Upper lobe of left lung (tissue), 6 donors: ENCODE measurements at regions not wholly inside any gene's neighbourhood (a gene's known extent, or its start where the extent isn't known, plus 50 kb on each side); places are given as distances from the start of the nearest gene placed in this dataset.

ENCODE experiments used
- ATAC-seq, 2 donors: fragments of 200-7000 bp; cut with Tn5 transposase; one replicate each; pipeline ENCODE4 v1.9.1; 2022; ENCODE audit warnings: mild to moderate bottlenecking in 2 of 2, moderate library complexity in 2 of 2; ENCODE audit not compliant: low FRiP score in 2 of 2
- DNase-seq, 2 donors: peaks; one replicate each; pipeline ENCODE4 v3.0.0-alpha.2; 2019 to 2020
- H3K27ac ChIP-seq, 4 donors: fragments of 200-600 bp; sonication (generic); one replicate each; pipeline ENCODE4 v1.5.1; 2016 to 2019
- H3K27me3 ChIP-seq, 4 donors: fragments of 200-600 bp; sonication (generic); one replicate each; pipeline ENCODE4 v1.5.1; 2017 to 2019
- H3K36me3 ChIP-seq, 4 donors: fragments of 200-600 bp; sonication (generic); one replicate each; pipeline ENCODE4 v1.5.1; 2016 to 2019
- H3K4me1 ChIP-seq, 4 donors: fragments of 200-600 bp; sonication (generic); one replicate each; pipeline ENCODE4 v1.5.1; 2018 to 2019
- H3K4me3 ChIP-seq, 4 donors: fragments of 200-600 bp; sonication (generic); one replicate each; pipeline ENCODE4 v1.5.1; 2017 to 2019; ENCODE audit warnings: mild to moderate bottlenecking in 2 of 4, moderate library complexity in 1 of 4
- H3K9me3 ChIP-seq, 4 donors: fragments of 200-600 bp; sonication (generic); one replicate each; pipeline ENCODE4 v1.5.1; 2018 to 2019
- CTCF ChIP-seq, 6 experiments: fragments of 450-650 bp in 4 of 6; fragments of 200-600 bp in 2 of 6; sonication (generic) in 2 of 6; IDR thresholded peaks; one replicate each; pipeline ENCODE4 v1.5.1; 2016 to 2019; ENCODE audit warnings: antibody characterized with exemption in 6 of 6
- EP300 ChIP-seq, 4 donors: sonication (generic); formaldehyde crosslinking; IDR thresholded peaks; one replicate each; pipeline ENCODE4 v1.5.1; 2017; ENCODE audit warnings: antibody characterized with exemption in 4 of 4, control low read depth in 2 of 4
- POLR2A ChIP-seq, 4 donors: fragments of 450-650 bp; IDR thresholded peaks; one replicate each; pipeline ENCODE4 v1.5.1; 2016 to 2017; ENCODE audit warnings: antibody characterized with exemption in 4 of 4, mild to moderate bottlenecking in 2 of 4
- POLR2AphosphoS5 ChIP-seq, 2 donors: sonication (generic); formaldehyde crosslinking; IDR thresholded peaks; one replicate each; pipeline ENCODE4 v1.5.1; 2017; ENCODE audit warnings: antibody characterized with exemption in 2 of 2
- WGBS, 2 donors: methylation state at CpG; one replicate each; pipeline ENCODE4 v1.1.5; 2017 to 2018; 5-methylcytosine and 5-hydroxymethylcytosine counted together
- donor health status: DM: no; HTN: no; CAD: no; lungs with moderate emphysema.
- donor health status: DM: no; HTN: yes; CAD: no; lungs with severe emphysema.

- WGBS, 2 donors = 52 to 62% methylated on average over 3 of the region's 3 CpGs
- no peak for ATAC-seq
- TF ChIP-seq EP300 (IDR thresholded peaks at IDR 0.05) (no peak), CTCF (IDR thresholded peaks at IDR 0.05) (no peak)
Observed at GRCh38 chr14:97638864-97639263, 841.7 kb downstream of the VRK1 start.

GRCh38 chr14:97640031-97640430 lies 842.8 kb downstream of the VRK1 start:
- no peak for DNase-seq
- no peak for ATAC-seq
- Histone ChIP-seq H3K27me3 (no peaks in the 10 kb centered on the region), H3K27ac (peak overlapping the region in 1 of 4 donors; percentile 11), H3K9me3 (no peaks in the 10 kb centered on the region), H3K4me3 (no peak overlapping the region), H3K4me1 (no peaks in the 10 kb centered on the region), H3K36me3 (no peaks in the 10 kb centered on the region)
- TF ChIP-seq POLR2AphosphoS5 (IDR thresholded peaks at IDR 0.05) (no peak), EP300 (IDR thresholded peaks at IDR 0.05) (no peak), POLR2A (IDR thresholded peaks at IDR 0.05) (no peak), CTCF (IDR thresholded peaks at IDR 0.05) (no peak)
- 75 to 78% methylated on average over 5 of the region's 5 CpGs for WGBS, 2 donors

More at GRCh38 chr14:97638864-97639263, 841.7 kb downstream of the VRK1 start:
- peaks cover 0 to 7% (median 0%) of the 10 kb centered on the region in 4 donors for H3K4me1 ChIP-seq
- no peaks in the 10 kb centered on the region for H3K36me3 ChIP-seq
- peak overlapping the region in 1 of 4 donors; percentile 32 for H3K27ac ChIP-seq
- H3K27me3 ChIP-seq = no peaks in the 10 kb centered on the region
- DNase-seq = no peak
- no peak overlapping the region for H3K4me3 ChIP-seq
- H3K9me3 ChIP-seq = no peaks in the 10 kb centered on the region

GRCh38 chr14:97641827-97642226 lies 844.6 kb downstream of the VRK1 start:
- DNase-seq (no peak), ATAC-seq (peak in 1 of 2 donors; percentile 75)
- no peak overlapping the region for H3K4me3 ChIP-seq
- no peaks in the 10 kb centered on the region for H3K36me3 ChIP-seq
- TF ChIP-seq POLR2AphosphoS5 (IDR thresholded peaks at IDR 0.05) (no peak), POLR2A (IDR thresholded peaks at IDR 0.05) (no peak), EP300 (IDR thresholded peaks at IDR 0.05) (no peak), CTCF (IDR thresholded peaks at IDR 0.05) (no peak)
- H3K27me3 ChIP-seq = no peaks in the 10 kb centered on the region
- 66 to 77% methylated on average over 8 of the region's 8 CpGs for WGBS, 2 donors
- no peak overlapping the region for H3K27ac ChIP-seq
- H3K9me3 ChIP-seq = no peaks in the 10 kb centered on the region
- no peaks in the 10 kb centered on the region for H3K4me1 ChIP-seq

- no peaks in the 10 kb centered on the region for H3K9me3 ChIP-seq
- WGBS, 2 donors = 67 to 77% methylated on average over 3 of the region's 3 CpGs
- no peak overlapping the region for H3K27ac ChIP-seq
- no peak for DNase-seq
- TF ChIP-seq CTCF (IDR thresholded peaks at IDR 0.05) (no peak), POLR2AphosphoS5 (IDR thresholded peaks at IDR 0.05) (no peak)
- no peak for ATAC-seq
- H3K4me1 ChIP-seq = no peaks in the 10 kb centered on the region
- no peak overlapping the region for H3K4me3 ChIP-seq
- H3K27me3 ChIP-seq = no peaks in the 10 kb centered on the region
- no peaks in the 10 kb centered on the region for H3K36me3 ChIP-seq
Observed at GRCh38 chr14:97642631-97643030, 845.4 kb downstream of the VRK1 start.

GRCh38 chr14:97644365-97644764 lies 847.2 kb downstream of the VRK1 start:
- no peaks in the 10 kb centered on the region for H3K27me3 ChIP-seq
- 79 to 94% methylated on average over 1 of the region's 1 CpG for WGBS, 2 donors
- TF ChIP-seq CTCF (IDR thresholded peaks at IDR 0.05) = no peak
- no peak for TF ChIP-seq EP300 (IDR thresholded peaks at IDR 0.05)
- no peak for TF ChIP-seq POLR2AphosphoS5 (IDR thresholded peaks at IDR 0.05)
- TF ChIP-seq POLR2A (IDR thresholded peaks at IDR 0.05) = no peak
- H3K36me3 ChIP-seq = no peaks in the 10 kb centered on the region
- no peak for ATAC-seq
- no peaks in the 10 kb centered on the region for H3K9me3 ChIP-seq
- no peaks in the 10 kb centered on the region for H3K4me1 ChIP-seq
- no peak for DNase-seq
- H3K4me3 ChIP-seq = no peak overlapping the region
- H3K27ac ChIP-seq = no peak overlapping the region
